AG04450 (cell line): ENCODE measurements at regions not wholly inside any gene's neighbourhood (a gene's known extent, or its start where the extent isn't known, plus 50 kb on each side); places are given as distances from the start of the nearest gene placed in this dataset.
"Not testable (repeated sequence)": the region's sequence is repeated elsewhere in the genome, so short reads cannot be mapped to it uniquely, and the experiment has no call there.

Experiments used
- CTCF ChIA-PET: fragments of 300-600, 350-600 bp; formaldehyde crosslinking; extraction: SDS; loops from one replicate; lab custom pipeline; 2022; ENCODE audit warnings: antibody characterized with exemption, inconsistent platforms; lab: Charles Lee
- POLR2A ChIA-PET: fragments of 350-600 bp; formaldehyde crosslinking; extraction: SDS; loops from one replicate; lab custom pipeline; 2021; ENCODE audit warnings: antibody characterized with exemption, inconsistent platforms; lab: Yijun Ruan, JAX
- DNase-seq: peaks from one replicate; pipeline ENCODE4 v3.0.0-alpha.2; 2011; ENCODE audit warnings: low read depth, low spot score
- H3K27ac ChIP-seq: one replicate; pipeline ENCODE4 v1.5.1; 2012; ENCODE audit warnings: low read depth, low read length, control low read depth
- H3K27me3 ChIP-seq: one replicate; pipeline ENCODE4 v1.6.0; 2012; ENCODE audit warnings: low read length; ENCODE audit not compliant: control insufficient read depth, insufficient read depth
- H3K4me3 ChIP-seq: 2 replicates; pipeline ENCODE4 v1.5.1; 2011; ENCODE audit warnings: mild to moderate bottlenecking, low read depth, low read length, control low read depth
- H3K9me3 ChIP-seq: 2 replicates; pipeline ENCODE4 v1.5.1; 2012; ENCODE audit warnings: low read length; ENCODE audit not compliant: control insufficient read depth, insufficient read depth
- TF ChIP-seq, protein P1 (sequence below): IDR thresholded peaks from 2 replicates; pipeline ENCODE4 v1.5.1; 2011; ENCODE audit warnings: low read depth, low read length, control low read depth, inconsistent platforms

DNA sequence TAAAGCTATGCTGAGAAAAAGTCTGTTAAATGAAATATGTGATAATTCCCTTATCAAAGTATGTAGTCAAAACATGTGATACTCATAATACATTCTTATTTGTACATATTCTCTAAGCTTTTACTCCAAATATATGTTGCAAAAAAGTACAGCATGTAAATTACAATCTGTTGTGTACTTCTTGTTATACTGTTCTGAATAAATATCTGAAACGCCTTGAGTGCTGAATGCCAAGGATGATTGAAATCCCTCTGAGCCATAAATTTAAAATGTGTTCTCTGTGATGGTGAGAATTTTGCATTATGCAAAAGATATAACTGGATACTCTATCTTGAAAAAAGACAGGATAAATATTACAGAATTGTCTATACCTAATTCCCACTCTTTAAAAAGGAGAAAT lies 1128.0 kb downstream of the STPG2 start:
- TF ChIP-seq, protein P1, sequence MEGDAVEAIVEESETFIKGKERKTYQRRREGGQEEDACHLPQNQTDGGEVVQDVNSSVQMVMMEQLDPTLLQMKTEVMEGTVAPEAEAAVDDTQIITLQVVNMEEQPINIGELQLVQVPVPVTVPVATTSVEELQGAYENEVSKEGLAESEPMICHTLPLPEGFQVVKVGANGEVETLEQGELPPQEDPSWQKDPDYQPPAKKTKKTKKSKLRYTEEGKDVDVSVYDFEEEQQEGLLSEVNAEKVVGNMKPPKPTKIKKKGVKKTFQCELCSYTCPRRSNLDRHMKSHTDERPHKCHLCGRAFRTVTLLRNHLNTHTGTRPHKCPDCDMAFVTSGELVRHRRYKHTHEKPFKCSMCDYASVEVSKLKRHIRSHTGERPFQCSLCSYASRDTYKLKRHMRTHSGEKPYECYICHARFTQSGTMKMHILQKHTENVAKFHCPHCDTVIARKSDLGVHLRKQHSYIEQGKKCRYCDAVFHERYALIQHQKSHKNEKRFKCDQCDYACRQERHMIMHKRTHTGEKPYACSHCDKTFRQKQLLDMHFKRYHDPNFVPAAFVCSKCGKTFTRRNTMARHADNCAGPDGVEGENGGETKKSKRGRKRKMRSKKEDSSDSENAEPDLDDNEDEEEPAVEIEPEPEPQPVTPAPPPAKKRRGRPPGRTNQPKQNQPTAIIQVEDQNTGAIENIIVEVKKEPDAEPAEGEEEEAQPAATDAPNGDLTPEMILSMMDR = no peak
- CTCF ChIA-PET = no interaction called here
- POLR2A ChIA-PET = no interaction called here
- DNase-seq = no peak
- Histone ChIP-seq H3K27ac (no peak overlapping the region), H3K4me3 (no peak overlapping the region), H3K27me3 (no peaks in the 10 kb centered on the region), H3K9me3 (peaks cover 2% of the 10 kb centered on the region; the same call in 1 of the 2 replicates)

DNA sequence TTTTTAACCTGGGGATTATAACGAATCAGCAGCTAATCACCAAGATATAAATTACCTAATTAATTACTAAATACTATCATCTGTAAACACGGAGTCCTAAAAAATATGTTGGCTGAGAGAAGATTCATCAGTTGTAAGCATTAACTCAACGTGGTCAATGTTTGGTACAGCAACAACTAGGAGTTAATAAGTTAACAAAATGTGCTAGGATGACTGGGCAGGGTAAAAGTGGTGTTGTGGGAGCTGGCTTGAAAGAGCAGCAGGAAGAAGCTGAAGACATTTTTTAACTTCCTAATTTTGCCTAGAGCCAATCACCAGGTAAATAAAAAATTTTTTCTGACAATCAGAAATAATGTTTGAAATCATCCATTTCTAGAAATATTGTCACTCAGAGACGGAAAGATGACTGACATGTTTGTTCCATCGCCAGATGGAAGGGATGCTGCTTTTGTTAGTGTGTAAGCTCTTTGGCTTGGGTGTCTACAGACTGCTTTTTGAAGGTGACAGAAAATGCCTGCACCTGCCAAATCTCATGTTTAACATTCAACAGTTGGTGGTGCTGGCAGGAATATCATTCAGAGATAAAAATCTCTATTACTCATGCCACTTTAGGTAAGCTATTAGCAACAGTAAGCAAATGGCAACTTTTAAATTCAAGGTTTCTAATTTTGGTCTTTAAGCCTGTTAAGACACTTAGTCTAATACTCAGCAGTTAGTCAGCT lies 1126.9 kb downstream of the STPG2 start:
- TF ChIP-seq, protein P1 = no peak
- CTCF ChIA-PET = no interaction called here
- H3K9me3 ChIP-seq = peaks cover 2% of the 10 kb centered on the region; the same call in 1 of the 2 replicates
- POLR2A ChIA-PET = no interaction called here
- H3K4me3 ChIP-seq = no peak overlapping the region
- no peak overlapping the region for H3K27ac ChIP-seq
- H3K27me3 ChIP-seq = no peaks in the 10 kb centered on the region
- no peak for DNase-seq

DNA sequence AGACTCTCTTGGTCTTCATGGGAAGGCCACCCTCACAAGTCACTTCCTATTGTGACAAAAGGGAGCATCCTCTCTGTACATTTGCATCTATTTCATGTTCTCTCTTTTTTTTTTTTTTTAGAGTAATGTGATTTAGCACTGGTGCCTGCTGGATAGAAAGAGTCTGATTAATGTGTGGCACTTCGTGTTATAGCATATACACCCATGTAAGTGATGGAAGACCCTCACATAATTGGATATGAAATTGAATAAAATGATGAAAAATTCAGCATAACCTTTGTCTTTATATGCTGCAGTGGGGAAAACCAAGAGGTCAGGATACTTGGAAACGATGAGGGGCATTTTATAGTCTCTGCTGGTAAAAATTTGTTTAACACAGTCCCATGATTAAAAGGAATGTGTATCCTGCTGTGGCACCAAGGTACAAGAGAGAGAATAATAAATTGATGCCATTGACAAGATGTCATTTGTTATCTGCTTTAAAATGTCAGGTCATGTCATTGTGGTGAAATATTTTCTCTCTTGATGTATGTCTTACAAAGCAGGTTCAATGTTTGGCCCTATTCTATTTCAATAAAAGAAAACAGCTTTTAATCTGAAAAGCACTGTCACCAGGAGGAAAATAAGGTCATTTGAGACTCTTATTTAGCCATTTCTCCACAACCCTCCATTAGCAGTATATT lies 1115.4 kb downstream of the STPG2 start:
- H3K9me3 ChIP-seq = no peaks in the 10 kb centered on the region
- TF ChIP-seq, protein P1 = no peak
- DNase-seq = no peak
- ChIA-PET POLR2A (no interaction called here), CTCF (no interaction called here)
- H3K27me3 ChIP-seq = no peaks in the 10 kb centered on the region
- no peak overlapping the region for H3K4me3 ChIP-seq
- H3K27ac ChIP-seq = no peak overlapping the region

DNA sequence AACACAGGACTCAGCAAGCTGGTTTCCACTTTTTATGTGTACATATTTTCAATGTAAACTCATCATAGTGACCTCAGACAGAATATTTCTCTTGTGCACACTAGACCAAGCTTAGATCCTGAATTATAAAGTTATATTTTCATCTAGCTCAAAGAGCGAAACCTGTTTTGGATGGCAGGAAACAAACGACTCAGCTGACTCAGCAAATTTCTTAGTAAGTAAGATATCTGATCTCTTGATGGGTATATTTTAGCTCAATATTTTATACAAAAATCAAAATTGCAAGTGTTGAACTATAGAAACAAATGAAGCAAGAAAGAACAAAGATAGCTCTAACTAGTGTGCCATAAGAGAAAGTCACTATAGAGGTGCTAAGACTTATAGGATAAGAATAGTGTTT lies 1114.5 kb downstream of the STPG2 start:
- TF ChIP-seq, protein P1 = no peak
- Histone ChIP-seq H3K27ac (no peak overlapping the region), H3K4me3 (no peak overlapping the region), H3K9me3 (no peaks in the 10 kb centered on the region), H3K27me3 (no peaks in the 10 kb centered on the region)
- ChIA-PET POLR2A (no interaction called here), CTCF (no interaction called here)
- DNase-seq = no peak

DNA sequence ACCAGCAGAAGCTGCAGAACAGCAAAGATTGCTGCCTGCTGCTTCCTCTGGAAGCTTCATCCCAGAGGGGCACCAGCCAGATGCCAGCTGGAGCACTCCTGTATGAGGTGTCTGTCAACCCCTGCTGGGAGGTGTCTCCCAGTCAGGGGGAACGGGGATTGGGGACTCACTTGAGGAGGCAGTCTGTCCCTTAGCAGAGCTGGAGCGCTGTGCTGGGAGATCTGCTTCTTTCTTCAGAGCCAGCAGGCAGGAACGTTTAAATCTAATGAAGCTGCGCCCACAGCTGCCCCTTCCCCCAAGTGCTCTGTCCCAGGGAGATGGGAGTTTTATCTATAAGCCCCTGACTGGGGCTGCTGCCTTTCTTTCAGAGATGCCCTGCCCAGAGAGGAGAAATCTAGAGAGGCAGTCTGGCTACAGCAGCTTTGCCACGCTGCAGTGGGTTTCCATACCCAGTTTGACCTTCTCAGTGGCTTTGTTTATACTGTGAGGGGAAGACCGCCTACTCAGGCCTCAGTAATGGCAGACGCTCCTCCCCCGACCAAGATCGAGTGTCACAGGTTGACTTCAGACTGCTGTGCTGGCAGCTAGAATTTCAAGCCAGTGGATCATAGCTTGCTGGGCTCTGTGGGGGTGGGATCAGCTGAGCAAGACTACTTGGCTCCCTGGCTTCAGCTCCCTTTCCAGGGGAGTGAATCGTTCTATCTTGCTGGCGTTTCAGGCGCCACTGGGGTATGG lies 1105.7 kb downstream of the STPG2 start:
- H3K9me3 ChIP-seq, DNase-seq, CTCF ChIA-PET, H3K27ac ChIP-seq, H3K27me3 ChIP-seq, POLR2A ChIA-PET, H3K4me3 ChIP-seq: not testable (repeated sequence)
